Immature natural killer cell (primary cell): ENCODE measurements at regions not wholly inside any gene's neighbourhood (a gene's known extent, or its start where the extent isn't known, plus 50 kb on each side); places are given as distances from the start of the nearest gene placed in this dataset.

Experiments
- DNase-seq, 3 donors: peaks; one replicate each; pipeline ENCODE4 v3.0.0; 2022; ENCODE audit warnings: mixed read lengths in 1 of 3
- H3K27ac Mint-ChIP-seq, 6 donors: one replicate each; pipeline ENCODE4 v1.8.0; 2020; ENCODE audit warnings: mixed read lengths in 6 of 6, mild to moderate bottlenecking in 5 of 6, inconsistent platforms in 4 of 6, moderate library complexity in 3 of 6
- H3K27me3 Mint-ChIP-seq, 3 donors: one replicate each; pipeline ENCODE4 v1.8.0; 2020 to 2021; ENCODE audit warnings: low read depth in 3 of 3, mild to moderate bottlenecking in 3 of 3, mixed read lengths in 3 of 3, moderate library complexity in 3 of 3, inconsistent platforms in 1 of 3
- H3K36me3 Mint-ChIP-seq, 3 donors: one replicate each; pipeline ENCODE4 v1.8.0; 2020; ENCODE audit warnings: mixed read lengths in 3 of 3, inconsistent platforms in 2 of 3, mild to moderate bottlenecking in 2 of 3
- H3K4me1 Mint-ChIP-seq, 2 donors: one replicate each; pipeline ENCODE4 v1.8.0; 2020; ENCODE audit warnings: inconsistent platforms in 2 of 2, mild to moderate bottlenecking in 2 of 2, mixed read lengths in 2 of 2, moderate library complexity in 1 of 2
- H3K4me3 Mint-ChIP-seq, 5 donors: one replicate each; pipeline ENCODE4 v1.8.0; 2020; ENCODE audit warnings: mild to moderate bottlenecking in 5 of 5, mixed read lengths in 5 of 5, inconsistent platforms in 3 of 5, moderate library complexity in 3 of 5
- H3K9me3 Mint-ChIP-seq, 6 donors: one replicate each; pipeline ENCODE4 v1.8.0; 2020; ENCODE audit warnings: mild to moderate bottlenecking in 6 of 6, mixed read lengths in 6 of 6, inconsistent platforms in 4 of 6, moderate library complexity in 3 of 6

GRCh38 chr16:64305663-64306062, 816.2 kb downstream of the CDH11 start:
- no peak overlapping the region for H3K4me3 Mint-ChIP-seq

GRCh38 chr16:64304951-64305350, 816.9 kb downstream of the CDH11 start:
- Mint-ChIP-seq H3K27me3 (peaks cover 0 to 3% (median 2%) of the 10 kb centered on the region in 3 donors), H3K4me1 (no peaks in the 10 kb centered on the region), H3K27ac (no peak overlapping the region), H3K4me3 (no peak overlapping the region), H3K36me3 (peaks cover 0 to 3% (median 0%) of the 10 kb centered on the region in 3 donors), H3K9me3 (peaks cover 4 to 58% (median 21%) of the 10 kb centered on the region in 6 donors)
- DNase-seq, result no peak

More at GRCh38 chr16:64305663-64306062, 816.2 kb downstream of the CDH11 start:
- H3K36me3 Mint-ChIP-seq, result peaks cover 0 to 3% (median 0%) of the 10 kb centered on the region in 3 donors
- H3K9me3 Mint-ChIP-seq, result peaks cover 4 to 65% (median 22%) of the 10 kb centered on the region in 6 donors
- no peak for DNase-seq
- H3K27me3 Mint-ChIP-seq, result peaks cover 0 to 3% (median 2%) of the 10 kb centered on the region in 3 donors
- H3K4me1 Mint-ChIP-seq, result no peaks in the 10 kb centered on the region
- H3K27ac Mint-ChIP-seq, result no peak overlapping the region

DNA sequence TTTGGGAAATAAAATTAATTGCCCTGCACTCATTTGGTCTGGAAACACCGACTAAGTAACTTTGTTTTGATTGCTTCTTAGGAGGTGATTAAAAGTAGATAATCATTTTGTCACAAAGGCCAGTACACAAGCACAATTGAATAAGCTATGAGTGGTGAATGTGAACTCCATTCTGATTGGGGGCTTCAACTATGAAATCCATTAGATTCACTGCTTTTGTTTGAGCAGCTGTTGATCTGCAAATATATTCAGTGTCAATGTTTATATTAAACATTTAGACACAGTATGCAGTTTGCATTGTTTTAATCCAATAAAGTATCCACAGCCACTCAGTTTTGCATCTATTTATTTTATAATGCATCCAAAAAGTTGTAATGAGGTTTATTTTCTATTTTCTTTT, 817.5 kb downstream of the CDH11 start:
- H3K4me1 Mint-ChIP-seq, result no peaks in the 10 kb centered on the region
- H3K36me3 Mint-ChIP-seq, result peaks cover 0 to 3% (median 0%) of the 10 kb centered on the region in 3 donors
- H3K27ac Mint-ChIP-seq, result no peak overlapping the region
- no peak overlapping the region for H3K4me3 Mint-ChIP-seq
- DNase-seq, result no peak
- H3K27me3 Mint-ChIP-seq, result peaks cover 0 to 3% (median 2%) of the 10 kb centered on the region in 3 donors
- peaks cover 4 to 52% (median 20%) of the 10 kb centered on the region in 6 donors for H3K9me3 Mint-ChIP-seq

DNA sequence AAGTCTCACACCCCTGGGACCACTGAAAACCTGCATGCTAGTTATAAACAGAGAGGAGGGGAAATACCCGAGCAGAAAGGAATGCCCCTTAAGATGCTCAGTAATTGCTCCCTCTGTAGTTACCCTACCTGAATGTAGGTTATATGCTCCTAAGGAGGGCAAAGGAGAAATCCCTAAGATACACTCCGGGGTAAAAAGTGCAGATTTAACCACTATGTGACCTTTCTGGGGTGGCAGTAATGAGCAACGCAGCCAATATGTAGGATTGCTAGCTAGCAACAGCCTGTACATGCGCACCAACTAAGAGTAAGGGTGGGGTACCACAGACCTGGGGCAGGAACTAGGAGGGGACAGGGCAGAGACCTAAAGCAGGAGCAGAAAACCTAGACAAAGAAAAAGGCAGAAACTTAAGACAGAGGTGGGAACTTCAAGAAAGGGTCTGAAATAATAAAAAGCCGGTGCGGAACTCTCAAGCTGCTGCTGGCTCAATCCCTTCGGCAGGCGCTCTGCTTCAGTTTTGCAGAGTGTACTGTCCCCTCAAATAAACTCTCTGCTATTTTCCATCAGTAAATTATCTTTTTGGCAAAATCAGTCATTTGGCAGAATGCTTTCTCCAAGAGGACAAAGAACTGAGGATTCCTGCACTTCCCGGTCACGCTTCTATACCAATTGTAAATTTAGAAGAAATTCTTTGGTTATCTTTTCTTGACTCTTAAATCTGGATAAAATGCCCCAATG, 823.8 kb downstream of the CDH11 start:
- Mint-ChIP-seq H3K36me3 (no peaks in the 10 kb centered on the region), H3K4me1 (no peaks in the 10 kb centered on the region), H3K9me3 (peaks cover 0 to 53% (median 20%) of the 10 kb centered on the region in 6 donors), H3K27ac (no peak overlapping the region), H3K4me3 (no peak overlapping the region), H3K27me3 (peaks cover 0 to 3% (median 2%) of the 10 kb centered on the region in 3 donors)
- no peak for DNase-seq

GRCh38 chr16:64295466-64295865, 826.4 kb downstream of the CDH11 start:
- H3K9me3 Mint-ChIP-seq, result peaks cover 0 to 69% (median 24%) of the 10 kb centered on the region in 6 donors
- no peak for DNase-seq
- no peaks in the 10 kb centered on the region for H3K36me3 Mint-ChIP-seq
- H3K27ac Mint-ChIP-seq, result no peak overlapping the region
- no peak overlapping the region for H3K4me3 Mint-ChIP-seq
- peaks cover 0 to 3% (median 2%) of the 10 kb centered on the region in 3 donors for H3K27me3 Mint-ChIP-seq
- no peaks in the 10 kb centered on the region for H3K4me1 Mint-ChIP-seq

DNA sequence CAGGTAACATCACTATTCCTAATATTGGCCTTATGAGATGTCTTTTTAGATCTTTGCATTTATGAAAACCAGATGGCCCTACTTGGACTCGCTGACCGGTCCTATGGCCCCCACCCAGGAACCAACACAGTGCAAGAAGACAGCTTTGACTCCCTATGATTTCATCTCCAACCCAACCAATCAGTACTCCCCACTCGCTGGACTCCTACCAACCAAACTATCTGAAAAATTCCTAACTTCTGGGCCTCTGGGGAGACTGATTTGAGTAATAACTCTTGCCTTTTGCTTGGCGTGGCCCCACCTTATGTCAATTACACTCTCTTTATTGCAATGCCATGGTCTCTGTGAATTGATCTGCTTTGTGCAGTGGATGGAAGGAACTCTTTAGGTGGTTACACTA, 828.9 kb downstream of the CDH11 start:
- H3K9me3 Mint-ChIP-seq, result peaks cover 0 to 67% (median 22%) of the 10 kb centered on the region in 6 donors
- H3K4me1 Mint-ChIP-seq, result no peaks in the 10 kb centered on the region
- no peaks in the 10 kb centered on the region for H3K36me3 Mint-ChIP-seq
- DNase-seq, result no peak
- no peak overlapping the region for H3K27ac Mint-ChIP-seq
- H3K27me3 Mint-ChIP-seq, result peaks cover 1 to 3% (median 2%) of the 10 kb centered on the region in 3 donors
- H3K4me3 Mint-ChIP-seq, result no peak overlapping the region

GRCh38 chr16:64292161-64292560, 829.7 kb downstream of the CDH11 start:
- no peak overlapping the region for H3K27ac Mint-ChIP-seq
- H3K4me3 Mint-ChIP-seq, result no peak overlapping the region
- no peaks in the 10 kb centered on the region for H3K4me1 Mint-ChIP-seq
- H3K36me3 Mint-ChIP-seq, result no peaks in the 10 kb centered on the region
- DNase-seq, result no peak
- H3K9me3 Mint-ChIP-seq, result peaks cover 0 to 63% (median 20%) of the 10 kb centered on the region in 6 donors
- peaks cover 0 to 2% (median 1%) of the 10 kb centered on the region in 3 donors for H3K27me3 Mint-ChIP-seq

DNA sequence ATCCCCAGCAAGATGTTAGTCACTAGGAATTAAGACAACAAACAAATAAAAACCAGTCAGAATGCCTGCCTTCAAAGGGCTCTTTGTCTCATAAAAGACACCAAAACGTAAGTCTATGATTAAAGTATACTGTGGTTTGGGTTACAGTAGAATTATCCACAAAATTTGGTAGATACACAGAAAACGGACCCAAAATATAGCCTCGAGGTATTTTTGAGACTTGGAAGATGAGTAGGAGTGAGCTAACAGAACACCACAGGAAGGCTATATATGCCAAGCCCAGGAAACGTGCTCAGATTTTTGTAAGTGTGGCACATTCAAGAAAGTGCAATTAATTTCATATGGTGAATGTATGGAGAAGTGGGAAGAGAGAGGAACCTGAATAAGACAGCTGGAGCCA, 831.4 kb downstream of the CDH11 start:
- H3K27me3 Mint-ChIP-seq, result peaks cover 0 to 1% (median under 1%) of the 10 kb centered on the region in 3 donors
- no peak for DNase-seq
- peaks cover 0 to 59% (median 17%) of the 10 kb centered on the region in 6 donors for H3K9me3 Mint-ChIP-seq
- no peak overlapping the region for H3K27ac Mint-ChIP-seq
- H3K4me3 Mint-ChIP-seq, result no peak overlapping the region
- no peaks in the 10 kb centered on the region for H3K36me3 Mint-ChIP-seq
- H3K4me1 Mint-ChIP-seq, result no peaks in the 10 kb centered on the region

- Mint-ChIP-seq H3K4me1 (no peaks in the 10 kb centered on the region), H3K4me3 (no peak overlapping the region), H3K9me3 (peaks cover 0 to 50% (median 17%) of the 10 kb centered on the region in 6 donors), H3K36me3 (no peaks in the 10 kb centered on the region), H3K27me3 (peaks cover 0 to 1% (median 0%) of the 10 kb centered on the region in 3 donors), H3K27ac (no peak overlapping the region)
- no peak for DNase-seq
These were observed 834.0 kb downstream of the CDH11 start for GRCh38 chr16:64287655-64288528.

DNA sequence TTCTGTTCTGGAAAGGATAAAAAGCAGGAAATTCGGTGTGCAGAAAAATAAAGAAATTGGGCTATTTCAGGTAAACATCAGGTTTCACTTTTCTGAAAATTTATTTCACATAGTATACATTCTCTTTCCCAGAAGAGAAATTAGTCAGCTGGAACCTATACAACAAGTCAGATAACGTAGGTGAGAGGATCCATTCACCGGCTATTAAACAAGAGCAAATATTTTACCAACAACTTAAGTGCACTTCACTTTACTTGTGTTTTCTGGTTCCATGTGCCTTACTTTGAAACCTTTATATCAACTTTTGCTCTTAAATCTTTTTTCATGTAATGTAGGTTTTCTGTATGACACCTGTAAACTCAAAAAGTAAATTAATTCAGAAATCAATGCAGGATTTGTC, 839.7 kb downstream of the CDH11 start:
- Mint-ChIP-seq H3K9me3 (peaks cover 8 to 51% (median 21%) of the 10 kb centered on the region in 6 donors), H3K27ac (no peak overlapping the region)

GRCh38 chr16:64280317-64280716, 841.5 kb downstream of the CDH11 start:
- H3K4me1 Mint-ChIP-seq, result no peaks in the 10 kb centered on the region
- no peak for DNase-seq
- no peaks in the 10 kb centered on the region for H3K27me3 Mint-ChIP-seq
- H3K4me3 Mint-ChIP-seq, result no peak overlapping the region
- peaks cover 10 to 49% (median 21%) of the 10 kb centered on the region in 6 donors for H3K9me3 Mint-ChIP-seq
- no peaks in the 10 kb centered on the region for H3K36me3 Mint-ChIP-seq
- H3K27ac Mint-ChIP-seq, result no peak overlapping the region

More for the DNA sequence above, 839.7 kb downstream of the CDH11 start:
- no peak for DNase-seq
- Mint-ChIP-seq H3K36me3 (no peaks in the 10 kb centered on the region), H3K4me3 (no peak overlapping the region), H3K4me1 (no peaks in the 10 kb centered on the region), H3K27me3 (no peaks in the 10 kb centered on the region)

DNA sequence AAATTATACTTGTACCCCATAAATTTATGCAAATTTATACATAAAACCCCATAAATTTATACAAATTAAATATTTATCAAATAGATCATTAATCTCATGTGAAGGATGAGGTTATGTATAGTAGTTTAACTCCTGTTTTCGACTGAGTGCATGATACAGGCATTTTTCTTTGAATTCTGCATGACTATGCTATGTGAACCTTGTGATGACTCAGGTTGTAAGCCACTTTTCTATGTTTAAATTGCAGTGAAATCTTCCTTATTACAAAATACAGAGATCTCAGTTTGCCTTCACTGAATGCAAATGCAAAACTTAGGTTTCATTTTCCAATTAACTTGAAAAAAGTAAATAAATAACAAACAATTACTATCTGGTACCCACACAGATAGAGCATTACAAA, 843.7 kb downstream of the CDH11 start:
- Mint-ChIP-seq H3K36me3 (no peaks in the 10 kb centered on the region), H3K27me3 (no peaks in the 10 kb centered on the region), H3K4me3 (no peak overlapping the region), H3K27ac (no peak overlapping the region), H3K9me3 (peaks cover 10 to 35% (median 16%) of the 10 kb centered on the region in 6 donors), H3K4me1 (no peaks in the 10 kb centered on the region)
- no peak for DNase-seq

DNA sequence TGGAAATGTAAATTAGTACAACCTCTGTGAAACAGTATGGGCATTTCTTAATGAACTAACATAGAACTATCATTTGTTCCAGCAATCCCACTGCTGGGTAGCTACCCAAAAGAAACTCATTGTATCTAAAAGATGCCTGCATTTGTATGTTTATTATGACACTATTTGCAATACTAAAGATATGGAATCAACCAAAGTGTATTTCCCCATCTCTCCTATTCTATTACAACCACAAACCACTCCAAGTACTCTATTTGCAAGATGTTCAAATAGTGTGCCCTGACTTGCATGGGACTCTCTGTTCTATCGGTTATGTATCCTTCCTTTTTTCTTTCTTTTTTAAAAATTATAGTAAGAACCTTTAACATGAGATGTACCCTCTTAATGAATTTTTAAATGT, 845.2 kb downstream of the CDH11 start:
- no peak for DNase-seq
- Mint-ChIP-seq H3K9me3 (peaks cover 9 to 38% (median 20%) of the 10 kb centered on the region in 6 donors), H3K27me3 (no peaks in the 10 kb centered on the region), H3K27ac (no peak overlapping the region), H3K4me3 (no peak overlapping the region), H3K4me1 (no peaks in the 10 kb centered on the region), H3K36me3 (no peaks in the 10 kb centered on the region)

- Mint-ChIP-seq H3K4me1 (no peaks in the 10 kb centered on the region), H3K4me3 (no peak overlapping the region), H3K36me3 (no peaks in the 10 kb centered on the region), H3K27ac (no peak overlapping the region), H3K27me3 (peaks cover 0 to 2% (median 0%) of the 10 kb centered on the region in 3 donors), H3K9me3 (peaks cover 11 to 48% (median 24%) of the 10 kb centered on the region in 6 donors)
- no peak for DNase-seq
These were observed 849.8 kb downstream of the CDH11 start for GRCh38 chr16:64272028-64272427.
